Urinary bladder (tissue), 3 donors: ENCODE measurements at regions not wholly inside any gene's neighbourhood (a gene's known extent, or its start where the extent isn't known, plus 50 kb on each side); places are given as distances from the start of the nearest gene placed in this dataset.
"Not testable (repeated sequence)": the region's sequence is repeated elsewhere in the genome, so short reads cannot be mapped to it uniquely, and the experiment has no call there.

ENCODE experiments used
- DNase-seq: peaks from one replicate; pipeline ENCODE4 v3.0.0-alpha.2; 2015; ENCODE audit errors: extremely low spot score
- H3K27ac ChIP-seq: one replicate; pipeline ENCODE4 v1.5.1; 2013; ENCODE audit warnings: low read depth, mild to moderate bottlenecking, moderate library complexity
- H3K36me3 ChIP-seq: one replicate; pipeline ENCODE4 v1.6.1; 2013; ENCODE audit warnings: mild to moderate bottlenecking, moderate library complexity; ENCODE audit not compliant: insufficient read depth
- H3K4me1 ChIP-seq: one replicate; pipeline ENCODE4 v1.6.1; 2013; ENCODE audit warnings: mild to moderate bottlenecking, moderate library complexity; ENCODE audit not compliant: insufficient read depth
- H3K4me3 ChIP-seq: one replicate; pipeline ENCODE4 v1.5.1; 2013; ENCODE audit warnings: low read depth, low read length
- WGBS: extraction: QIAGEN DNeasy Blood & Tissue Kit; methylation state at CpG from one replicate; pipeline ENCODE4 v1.1.7; 2013; 5-methylcytosine and 5-hydroxymethylcytosine counted together
- donor health status: healthy with polysubstance abuse.
- donor health status: healthy.

GRCh38 chr16:22683730-22684573, 130.0 kb upstream of the HS3ST2 start:
- WGBS, result 73% methylated on average over 4 of the region's 4 CpGs
- DNase-seq, result no peak
- Histone ChIP-seq H3K4me1 (no peaks in the 10 kb centered on the region), H3K4me3 (no peak overlapping the region), H3K36me3 (no peaks in the 10 kb centered on the region), H3K27ac (no peak overlapping the region)

GRCh38 chr16:22684574-22685458, 129.1 kb upstream of the HS3ST2 start:
- no peaks in the 10 kb centered on the region for H3K4me1 ChIP-seq
- DNase-seq, result no peak
- no peaks in the 10 kb centered on the region for H3K36me3 ChIP-seq
- H3K4me3 ChIP-seq, result no peak overlapping the region
- no peak overlapping the region for H3K27ac ChIP-seq
- WGBS, result 76% methylated on average over 3 of the region's 3 CpGs

GRCh38 chr16:22685459-22685830, 128.5 kb upstream of the HS3ST2 start:
- H3K4me1 ChIP-seq, result no peaks in the 10 kb centered on the region
- H3K27ac ChIP-seq, result no peak overlapping the region
- DNase-seq, result no peak
- no peak overlapping the region for H3K4me3 ChIP-seq
- H3K36me3 ChIP-seq, result no peaks in the 10 kb centered on the region
- 70% methylated on average over 3 of the region's 3 CpGs for WGBS

GRCh38 chr16:22687031-22687530, 126.9 kb upstream of the HS3ST2 start:
- WGBS, result 48% methylated on average over 2 of the region's 2 CpGs
- no peaks in the 10 kb centered on the region for H3K36me3 ChIP-seq
- H3K27ac ChIP-seq, result no peak overlapping the region

GRCh38 chr16:22688463-22688862, 125.5 kb upstream of the HS3ST2 start:
- Histone ChIP-seq H3K36me3 (no peaks in the 10 kb centered on the region), H3K27ac (no peak overlapping the region), H3K4me1 (no peaks in the 10 kb centered on the region), H3K4me3 (no peak overlapping the region)
- 84% methylated on average over 2 of the region's 2 CpGs for WGBS
- DNase-seq, result no peak

More at GRCh38 chr16:22687031-22687530, 126.9 kb upstream of the HS3ST2 start:
- no peak for DNase-seq
- H3K4me1 ChIP-seq, result no peaks in the 10 kb centered on the region
- H3K4me3 ChIP-seq, result no peak overlapping the region

- H3K4me3 ChIP-seq, result no peak overlapping the region
- no peak for DNase-seq
- no peaks in the 10 kb centered on the region for H3K4me1 ChIP-seq
- WGBS, result 88% methylated on average over 1 of the region's 1 CpG
- no peaks in the 10 kb centered on the region for H3K36me3 ChIP-seq
- no peak overlapping the region for H3K27ac ChIP-seq
Measured at GRCh38 chr16:22688930-22689329, 125.0 kb upstream of the HS3ST2 start.

GRCh38 chr16:22691335-22691734, 122.6 kb upstream of the HS3ST2 start:
- Histone ChIP-seq H3K4me1 (no peaks in the 10 kb centered on the region), H3K36me3 (no peaks in the 10 kb centered on the region), H3K4me3 (no peak overlapping the region), H3K27ac (no peak overlapping the region)
- no peak for DNase-seq
- 70% methylated on average over 3 of the region's 3 CpGs for WGBS

- Histone ChIP-seq H3K4me3 (no peak overlapping the region), H3K27ac (no peak overlapping the region), H3K36me3 (no peaks in the 10 kb centered on the region), H3K4me1 (no peaks in the 10 kb centered on the region)
- WGBS, result 83% methylated on average over 1 of the region's 1 CpG
- no peak for DNase-seq
Measured at GRCh38 chr16:22692034-22692433, 121.9 kb upstream of the HS3ST2 start.

- H3K4me3 ChIP-seq, result no peak overlapping the region
- H3K4me1 ChIP-seq, result no peaks in the 10 kb centered on the region
- H3K36me3 ChIP-seq, result no peaks in the 10 kb centered on the region
- no peak overlapping the region for H3K27ac ChIP-seq
- 86% methylated on average over 6 of the region's 6 CpGs for WGBS
- DNase-seq, result no peak
Measured at GRCh38 chr16:22692916-22693637, 120.9 kb upstream of the HS3ST2 start.

- no peak overlapping the region for H3K27ac ChIP-seq
- H3K4me3 ChIP-seq, result no peak overlapping the region
- no peaks in the 10 kb centered on the region for H3K4me1 ChIP-seq
- DNase-seq, result no peak
- H3K36me3 ChIP-seq, result no peaks in the 10 kb centered on the region
- 81% methylated on average over 8 of the region's 8 CpGs for WGBS
Measured at GRCh38 chr16:22693638-22694340, 120.2 kb upstream of the HS3ST2 start.

- Histone ChIP-seq H3K36me3 (no peaks in the 10 kb centered on the region), H3K4me3 (no peak overlapping the region), H3K27ac (no peak overlapping the region), H3K4me1 (no peaks in the 10 kb centered on the region)
- DNase-seq, result no peak
- WGBS, result 35% methylated on average over 6 of the region's 6 CpGs
Measured at GRCh38 chr16:22694887-22695382, 119.0 kb upstream of the HS3ST2 start.

- H3K4me3 ChIP-seq, H3K36me3 ChIP-seq, DNase-seq, H3K27ac ChIP-seq, H3K4me1 ChIP-seq: not testable (repeated sequence)
- 96% methylated on average over 7 of the region's 7 CpGs for WGBS
Measured at GRCh38 chr16:22695773-22696172, 118.2 kb upstream of the HS3ST2 start.

- no peak for DNase-seq
- no peaks in the 10 kb centered on the region for H3K4me1 ChIP-seq
- H3K36me3 ChIP-seq, result no peaks in the 10 kb centered on the region
- WGBS, result 91% methylated on average over 5 of the region's 5 CpGs
- no peak overlapping the region for H3K27ac ChIP-seq
- H3K4me3 ChIP-seq, result no peak overlapping the region
Measured at GRCh38 chr16:22699356-22699755, 114.6 kb upstream of the HS3ST2 start.
